GM19023 (cell line): ENCODE measurements at regions not wholly inside any gene's neighbourhood (a gene's known extent, or its start where the extent isn't known, plus 50 kb on each side); places are given as distances from the start of the nearest gene placed in this dataset.
"Not testable (repeated sequence)": the region's sequence is repeated elsewhere in the genome, so short reads cannot be mapped to it uniquely, and the experiment has no call there.

ENCODE experiments used
- ATAC-seq: cut with Tn5 transposase; IDR thresholded peaks from one replicate; pipeline ENCODE4 v1.9.1; 2021; ENCODE audit warnings: mild to moderate bottlenecking, moderate library complexity; ENCODE audit not compliant: unreplicated experiment

- no peak for ATAC-seq
Observed at GRCh38 chr4:179601671-179602070, 2159.4 kb upstream of the AGA start.

- no peak for ATAC-seq
Observed at GRCh38 chr4:179605196-179605595, 2163.0 kb upstream of the AGA start.

DNA sequence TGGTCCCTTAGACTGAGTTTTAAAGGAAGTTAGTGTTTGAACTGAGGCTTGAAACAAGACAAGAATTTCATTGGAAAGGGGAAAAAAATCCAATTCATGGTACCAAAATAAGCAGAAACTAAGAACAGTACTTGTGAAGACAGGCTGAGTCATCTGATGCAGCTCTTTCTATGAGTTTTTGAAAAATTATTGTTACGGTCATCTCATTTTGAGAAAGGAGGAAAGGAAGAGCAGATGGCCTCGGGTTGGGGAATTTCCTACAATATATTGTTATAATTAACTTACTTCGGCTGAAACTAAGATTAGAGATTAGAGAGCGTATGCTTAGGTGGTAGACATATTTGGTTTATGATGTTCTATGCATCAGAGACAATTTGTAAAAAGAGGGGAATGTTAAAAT lies 2164.8 kb upstream of the AGA start:
- ATAC-seq, result no peak

GRCh38 chr4:179615704-179616103 lies 2173.5 kb upstream of the AGA start:
- ATAC-seq, result no peak

DNA sequence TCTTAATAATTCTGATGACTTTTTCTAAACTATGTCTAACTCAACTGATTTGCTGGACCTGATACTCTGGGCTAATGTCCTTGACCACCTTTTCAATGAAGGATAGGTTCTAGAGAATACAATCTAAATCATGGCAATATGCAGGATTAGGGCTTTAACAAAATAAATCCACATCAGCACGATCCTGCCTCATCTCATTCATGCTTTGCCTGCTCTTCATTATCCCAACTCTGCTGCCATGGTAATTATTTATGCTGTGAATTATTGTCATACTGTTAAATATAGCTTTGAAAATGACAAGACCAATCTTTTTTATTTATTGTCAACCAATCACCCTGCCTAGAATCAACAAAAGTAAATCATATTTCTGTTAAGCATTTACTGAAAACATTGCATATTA lies 2176.7 kb upstream of the AGA start:
- ATAC-seq, result no peak

- no peak for ATAC-seq
Observed at GRCh38 chr4:179624768-179625181, 2182.5 kb upstream of the AGA start.

DNA sequence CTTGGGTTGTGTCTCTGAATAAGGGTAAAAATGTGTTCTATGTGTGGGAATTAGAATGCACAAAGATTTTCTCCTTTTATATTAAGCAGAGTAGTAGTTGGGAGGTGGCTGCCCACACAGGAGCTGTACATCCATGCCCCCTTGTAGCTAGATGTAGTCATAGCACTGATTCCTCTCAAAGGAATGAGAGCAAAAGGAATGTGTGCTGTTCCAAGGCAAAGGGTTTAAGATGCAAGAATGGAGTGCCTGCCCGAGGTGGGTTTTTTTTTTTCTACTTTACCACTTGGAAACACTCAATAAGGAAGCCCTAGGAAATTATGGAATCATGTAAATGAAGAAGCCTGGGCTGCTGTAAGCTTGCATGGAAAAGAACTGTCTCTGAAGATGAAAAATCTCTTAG lies 2183.2 kb upstream of the AGA start:
- ATAC-seq, result no peak

GRCh38 chr4:179626687-179627086 lies 2184.4 kb upstream of the AGA start:
- no peak for ATAC-seq

GRCh38 chr4:179631321-179631720 lies 2189.1 kb upstream of the AGA start:
- no peak for ATAC-seq

DNA sequence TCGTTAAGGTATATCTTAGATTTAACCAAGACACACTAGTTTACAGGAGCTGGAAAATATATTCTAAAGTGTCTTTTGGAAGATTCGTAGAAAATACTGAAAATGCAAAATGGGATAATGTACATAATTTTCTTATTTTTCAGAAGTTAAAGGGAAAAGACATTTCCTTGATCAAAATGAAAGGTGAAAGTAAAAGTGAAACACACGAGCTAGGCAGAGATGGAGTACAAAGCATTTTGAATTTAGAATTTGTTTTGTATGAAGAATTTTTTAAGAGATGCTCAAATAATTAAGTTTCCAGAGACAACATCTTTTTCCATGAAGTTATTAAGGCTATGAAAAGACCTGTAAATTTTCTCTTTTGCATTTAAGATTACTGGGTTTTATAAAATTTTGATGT lies 2192.6 kb upstream of the AGA start:
- no peak for ATAC-seq

DNA sequence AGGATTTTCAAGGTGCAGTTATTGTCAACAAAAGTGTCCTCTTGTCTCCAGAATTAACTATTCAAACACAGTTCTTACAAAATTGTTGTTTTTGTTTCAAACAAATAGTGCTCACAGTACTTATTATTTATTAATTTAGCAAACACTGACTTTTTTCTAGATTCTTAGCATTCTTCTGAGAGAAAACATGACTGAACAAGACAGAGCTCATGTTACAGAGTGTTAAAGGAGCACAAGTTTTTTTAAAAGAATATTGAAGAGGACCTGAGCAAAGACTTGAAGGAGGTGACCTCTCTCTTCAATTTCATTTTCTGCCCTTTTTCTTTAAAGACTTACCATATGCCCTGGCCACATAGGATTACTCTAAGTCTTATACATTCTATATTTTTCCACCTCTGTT lies 2220.3 kb upstream of the AGA start:
- ATAC-seq, result no peak

- no peak for ATAC-seq
Observed at GRCh38 chr4:179663641-179664429, 2221.6 kb upstream of the AGA start.

DNA sequence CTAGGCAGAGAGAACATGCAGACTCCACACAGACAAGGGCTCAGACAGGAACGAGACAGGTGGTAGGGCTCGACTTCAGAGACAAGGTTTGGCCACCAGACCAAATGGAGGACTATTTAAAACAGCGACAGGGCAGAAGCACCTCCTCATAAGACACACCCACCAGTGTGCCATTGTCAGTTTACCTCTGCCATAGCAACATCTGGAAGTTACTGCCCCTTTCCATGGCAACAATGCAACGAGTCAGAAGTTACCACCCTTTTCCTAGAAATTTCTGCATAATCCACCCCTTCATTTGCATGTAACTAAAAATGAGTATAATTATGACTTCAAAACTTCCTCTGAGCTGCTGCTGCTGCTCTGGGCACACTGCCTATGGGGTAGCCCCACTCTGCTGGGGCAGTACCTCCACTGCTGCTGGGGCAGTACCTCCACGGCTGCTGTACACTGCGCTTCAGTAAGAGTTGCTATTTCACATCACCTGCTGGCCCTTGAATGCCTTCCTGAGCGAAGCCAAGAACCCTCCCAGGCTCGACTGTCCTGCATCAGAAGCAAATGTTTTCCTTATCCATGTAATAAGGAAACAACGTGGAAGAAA lies 2222.3 kb upstream of the AGA start:
- no peak for ATAC-seq

DNA sequence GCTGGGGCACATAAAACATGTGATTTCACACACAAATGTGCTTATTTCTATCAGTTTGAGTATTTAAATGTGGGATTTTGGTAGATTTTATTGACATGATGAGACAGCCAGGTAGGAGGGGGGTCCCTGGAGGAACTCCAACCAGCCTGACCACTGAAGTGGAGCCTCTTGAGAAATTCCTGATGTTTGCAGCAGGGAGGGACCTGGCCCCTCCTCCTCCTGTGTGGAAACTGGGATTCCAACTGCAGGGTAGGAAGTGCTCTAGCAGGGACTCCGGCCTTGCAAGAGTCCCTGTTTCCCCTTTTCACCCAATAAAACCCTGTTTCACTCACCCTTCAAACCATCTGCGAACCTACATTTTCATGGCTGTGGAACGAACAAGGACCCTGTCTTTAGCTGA lies 2224.0 kb upstream of the AGA start:
- no peak for ATAC-seq

- ATAC-seq, result no peak
Observed at GRCh38 chr4:179671609-179672008, 2229.4 kb upstream of the AGA start.

DNA sequence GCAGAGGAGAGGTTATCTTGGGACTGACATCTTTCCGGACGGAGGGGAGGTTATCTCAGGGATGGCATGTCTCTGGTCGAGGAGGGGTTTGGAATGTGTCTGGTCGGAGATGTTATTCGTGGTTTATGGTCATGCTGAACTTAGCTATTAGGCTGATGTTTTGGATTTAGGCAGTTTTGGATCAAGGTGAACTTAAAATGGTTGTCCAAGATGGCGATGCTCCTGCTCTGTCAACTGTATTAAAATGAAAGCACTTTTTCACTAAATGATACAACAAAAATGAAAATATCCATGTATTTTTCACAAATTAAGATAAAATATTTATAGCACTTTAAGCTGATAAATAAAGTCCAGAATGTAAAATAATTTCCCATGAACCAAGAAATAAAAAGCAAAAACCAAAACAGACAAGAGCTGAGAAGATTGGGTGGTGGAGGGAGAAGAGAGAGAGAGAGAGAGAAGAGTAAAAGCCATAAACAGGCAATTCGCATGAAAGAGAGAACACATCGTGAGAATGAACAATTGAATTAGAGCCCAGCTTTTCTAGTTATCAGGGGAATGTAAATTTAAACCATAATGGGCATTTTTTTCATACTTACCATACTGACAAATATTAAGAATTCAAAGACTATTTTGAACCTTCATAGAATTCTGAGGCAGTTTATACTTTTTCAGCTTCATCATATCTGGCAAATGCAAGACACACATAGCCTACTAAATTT lies 2236.0 kb upstream of the AGA start:
- ATAC-seq, result no peak

GRCh38 chr4:179683661-179684060 lies 2241.4 kb upstream of the AGA start:
- ATAC-seq, result not testable (repeated sequence)

DNA sequence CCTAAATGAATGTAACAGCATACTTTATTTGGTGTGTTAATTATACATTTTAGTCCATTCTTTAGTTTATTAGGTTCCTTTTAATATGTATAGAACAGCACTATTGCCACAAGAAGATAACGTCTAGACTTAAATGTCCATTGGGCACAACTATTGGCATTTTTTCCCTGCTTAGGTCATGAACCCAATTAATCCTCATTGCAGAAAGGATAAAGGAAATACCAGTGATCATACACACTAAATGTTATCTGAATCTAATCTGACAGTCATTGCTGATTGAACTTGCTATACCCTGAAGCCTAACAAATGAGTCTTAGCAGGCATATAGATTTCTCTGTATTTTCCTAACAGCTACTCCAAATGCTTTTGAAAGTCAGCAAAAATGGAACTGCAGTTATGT lies 2250.0 kb upstream of the AGA start:
- ATAC-seq, result no peak

- no peak for ATAC-seq
Observed at GRCh38 chr4:179695175-179695574, 2252.9 kb upstream of the AGA start.

DNA sequence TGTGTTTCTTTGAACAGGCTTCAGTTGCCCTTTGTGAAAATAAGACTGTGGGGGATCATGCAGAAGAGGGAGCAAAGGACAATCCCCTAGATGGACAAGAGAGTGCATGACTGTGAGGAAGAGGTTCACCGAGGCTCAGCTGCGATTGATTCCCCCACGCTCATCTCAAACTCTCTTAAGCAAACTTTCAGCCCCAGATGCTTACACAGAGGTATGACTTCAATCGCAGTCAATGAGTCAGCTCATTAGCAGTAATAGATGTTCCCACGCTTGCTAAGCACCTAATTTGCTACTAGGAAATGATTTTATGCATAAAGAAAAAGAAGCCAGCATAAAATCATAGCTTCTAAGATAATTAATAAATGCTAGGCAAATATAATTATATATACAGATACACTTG lies 2256.1 kb upstream of the AGA start:
- no peak for ATAC-seq

DNA sequence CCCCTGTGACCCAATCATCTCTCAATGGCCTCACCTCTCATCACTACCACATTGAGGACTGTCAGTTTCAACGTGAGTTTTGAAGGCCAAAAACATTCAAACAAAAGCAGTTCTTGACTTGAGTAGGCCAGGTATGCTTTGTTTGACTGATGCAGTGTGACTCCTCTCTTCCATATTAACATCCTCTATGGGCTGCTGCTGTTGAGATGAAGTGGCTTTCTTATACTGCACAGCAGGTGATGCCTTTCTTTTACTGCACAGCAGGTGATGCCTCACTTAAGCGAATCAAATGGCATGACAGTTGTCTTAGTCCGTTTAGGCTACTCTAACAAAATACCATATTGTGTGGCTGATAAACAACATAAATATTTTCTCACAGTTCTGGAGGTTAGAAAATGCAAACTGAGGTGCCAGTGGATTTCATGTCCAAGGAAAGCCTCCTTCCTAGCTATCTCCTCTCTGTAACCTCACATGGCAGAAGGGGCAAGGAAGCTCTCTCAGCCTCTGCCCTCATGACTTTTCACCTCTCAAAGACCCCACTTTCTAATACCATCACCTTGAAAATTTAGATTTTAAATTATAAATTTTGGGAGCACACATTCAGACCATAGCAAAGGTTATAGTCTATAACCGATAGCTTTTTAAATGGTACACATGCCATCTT lies 2267.9 kb upstream of the AGA start:
- no peak for ATAC-seq
